Left renal pelvis (tissue), 4 donors: ENCODE measurements at regions not wholly inside any gene's neighbourhood (a gene's known extent, or its start where the extent isn't known, plus 50 kb on each side); places are given as distances from the start of the nearest gene placed in this dataset.
A peak's percentile ranks its signal among the peaks of the same experiment; 100 is the strongest.
"Not testable (repeated sequence)": the region's sequence is repeated elsewhere in the genome, so short reads cannot be mapped to it uniquely, and the experiment has no call there.

ENCODE experiments used
- DNase-seq, 4 donors: peaks; one replicate each; pipeline ENCODE4 v3.0.0-alpha.2; 2013; ENCODE audit warnings: low read depth in 4 of 4, low spot score in 3 of 4

DNA sequence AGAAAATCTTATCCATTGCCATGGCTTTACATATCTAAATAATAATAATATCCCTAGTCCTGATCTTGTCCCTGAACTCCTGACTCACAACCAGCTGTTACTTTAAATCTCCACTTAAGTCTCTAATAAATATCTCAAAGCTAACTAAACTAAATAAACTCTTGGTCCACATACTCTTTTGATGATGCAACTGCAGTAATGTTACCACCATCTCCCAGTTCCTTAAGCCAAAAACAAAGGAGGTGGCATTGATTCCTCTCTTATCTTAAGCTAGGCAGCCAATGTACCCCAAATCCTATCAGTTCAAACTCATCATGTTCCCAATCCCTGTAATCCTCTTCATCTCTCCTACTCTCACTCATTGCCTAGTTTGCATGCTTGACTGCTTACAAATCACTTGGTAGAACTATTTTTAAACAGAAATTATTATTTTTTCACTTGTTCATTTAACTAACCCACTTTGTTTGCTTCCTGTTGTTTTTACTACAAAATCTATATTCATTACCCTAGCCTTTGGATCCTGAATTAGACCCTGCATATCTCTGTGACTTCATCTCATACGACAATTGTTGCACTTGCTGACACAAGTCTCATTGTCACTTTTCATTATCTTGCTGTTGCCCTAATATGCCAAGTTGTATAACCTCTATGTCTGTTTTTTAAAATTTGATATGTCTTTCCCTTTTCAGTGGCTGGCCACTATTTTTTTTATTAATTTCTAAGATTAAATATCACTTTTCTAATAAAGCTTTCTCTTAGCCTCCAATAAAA lies 462.2 kb downstream of the ZPLD1 start:
- DNase-seq = no peak

DNA sequence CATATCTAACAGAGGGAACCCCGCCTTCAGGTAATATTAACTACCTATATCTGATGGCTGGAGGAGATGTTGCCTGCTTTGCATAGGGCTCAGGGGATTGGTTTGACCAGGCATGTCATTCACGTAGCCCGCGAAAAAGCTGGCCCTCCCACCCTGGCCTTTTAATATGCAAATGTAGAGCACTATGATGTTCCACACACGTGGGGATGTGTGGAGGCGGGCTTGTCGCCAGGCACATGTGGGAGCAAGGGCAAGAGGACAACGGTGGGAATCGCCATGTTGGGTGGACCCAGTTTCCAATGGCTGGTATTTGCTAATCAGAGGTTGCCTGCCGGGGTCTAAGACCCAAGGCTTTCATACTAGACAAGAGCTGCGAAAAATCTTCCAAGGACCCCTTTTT lies 469.8 kb downstream of the ZPLD1 start:
- no peak for DNase-seq

DNA sequence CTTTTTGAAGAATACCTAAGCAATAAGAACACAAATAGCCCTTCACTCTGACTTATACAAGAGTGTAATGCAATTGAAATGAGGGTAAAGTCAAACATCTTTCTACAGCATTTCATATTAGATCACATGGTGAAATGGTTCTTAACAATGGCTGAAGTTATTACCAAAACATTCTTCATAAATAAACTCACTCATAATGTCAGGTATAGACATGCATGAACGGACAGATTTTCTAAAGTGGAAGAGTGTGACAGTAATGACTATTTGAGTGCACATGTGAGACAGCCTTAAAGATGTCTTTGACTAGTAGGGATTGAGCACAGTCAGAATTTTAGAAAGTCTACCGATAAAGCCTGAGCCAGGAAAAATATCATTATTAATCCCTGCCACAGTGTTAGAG lies 471.0 kb downstream of the ZPLD1 start:
- no peak for DNase-seq

DNA sequence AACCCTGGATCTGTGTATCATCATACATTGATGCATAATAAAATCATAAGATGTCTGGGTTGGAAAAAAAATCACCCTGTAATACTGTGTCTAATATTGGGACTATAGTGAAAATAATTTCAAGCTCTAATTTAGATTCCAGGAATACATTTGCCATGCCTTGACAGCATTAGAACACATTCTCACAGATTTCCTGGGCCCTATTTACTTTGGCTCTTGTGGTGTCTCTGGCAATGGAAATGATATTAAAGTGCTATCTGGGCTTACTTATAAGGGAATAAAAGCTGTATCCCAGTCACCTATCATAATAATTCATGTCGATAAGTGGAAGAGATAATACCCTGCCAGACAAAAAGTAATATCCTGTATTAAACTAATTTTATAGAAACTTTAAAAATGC lies 472.0 kb downstream of the ZPLD1 start:
- DNase-seq = no peak

DNA sequence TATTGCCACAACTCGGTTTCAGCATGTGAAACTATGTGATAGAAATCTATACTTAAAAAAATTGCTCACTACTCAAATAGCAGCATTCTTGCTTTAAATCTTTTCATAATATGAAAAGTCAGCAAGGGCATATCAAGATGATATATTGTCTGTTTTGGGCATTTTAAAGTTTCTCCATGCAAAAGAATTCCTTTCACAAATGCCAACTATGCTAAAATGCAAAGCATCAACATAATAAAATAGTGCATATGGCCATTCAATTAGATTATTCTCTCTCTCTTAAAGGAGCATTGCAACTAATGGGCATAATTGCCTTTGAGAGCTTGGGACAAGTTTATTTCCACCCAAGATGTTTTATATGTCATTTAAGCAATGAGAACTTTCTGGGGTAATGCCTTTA lies 475.1 kb downstream of the ZPLD1 start:
- DNase-seq = no peak

DNA sequence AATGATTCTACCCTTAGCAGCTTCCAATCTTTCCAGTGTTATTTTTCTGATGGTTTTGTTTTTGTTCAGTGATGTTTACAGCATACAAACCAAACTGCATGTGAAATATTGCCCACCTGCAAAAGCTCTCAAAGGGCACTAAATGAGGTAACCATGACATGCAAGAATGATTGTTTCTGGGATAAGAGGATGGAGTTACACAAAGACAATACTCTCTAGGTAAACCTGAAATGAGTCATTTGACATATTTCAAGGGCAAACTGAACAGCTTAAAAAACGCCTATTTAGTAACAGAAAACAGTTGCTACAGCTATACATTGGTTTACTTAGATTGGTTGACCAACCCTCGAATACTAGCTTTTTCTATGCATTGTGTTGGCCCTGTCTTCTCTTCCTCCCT lies 481.7 kb downstream of the ZPLD1 start:
- DNase-seq = no peak

DNA sequence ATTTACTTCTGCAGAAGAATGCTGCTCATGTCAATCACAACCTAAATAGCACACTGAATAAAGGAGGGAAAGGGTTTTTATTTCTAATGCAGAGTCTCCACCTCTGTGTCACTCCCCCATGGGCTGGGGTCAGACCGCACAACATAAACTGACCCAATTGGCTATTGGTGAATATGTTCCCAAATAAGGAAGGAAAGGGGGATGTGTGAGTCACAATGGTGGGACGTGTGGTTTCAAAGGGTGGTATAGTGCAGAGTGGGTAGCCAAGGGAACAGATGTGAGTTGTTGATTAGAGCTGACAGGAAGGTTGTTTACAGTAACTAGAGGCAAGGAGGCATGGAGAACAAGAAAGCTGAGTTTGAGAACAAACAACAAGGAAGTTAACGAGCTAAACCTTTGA lies 491.8 kb downstream of the ZPLD1 start:
- DNase-seq = no peak

DNA sequence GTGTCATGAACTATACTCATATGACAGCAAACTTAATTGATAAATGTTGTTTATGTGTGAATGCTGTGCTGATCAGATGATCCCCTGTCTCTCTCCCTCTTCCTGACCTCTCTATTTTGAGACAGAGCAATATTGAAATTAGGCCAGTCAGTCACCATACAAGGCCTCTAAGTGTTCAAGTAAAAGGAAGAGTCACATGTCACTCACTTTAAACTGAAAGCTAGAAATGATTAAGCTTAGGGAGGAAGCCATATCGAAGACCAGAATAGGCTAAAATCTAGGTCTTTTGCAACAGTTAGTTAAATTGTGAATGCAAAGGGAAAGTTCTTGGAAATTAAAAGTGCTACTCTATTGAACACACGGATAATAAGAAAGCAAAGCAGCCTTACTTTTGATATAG lies 498.6 kb downstream of the ZPLD1 start:
- no peak for DNase-seq

DNA sequence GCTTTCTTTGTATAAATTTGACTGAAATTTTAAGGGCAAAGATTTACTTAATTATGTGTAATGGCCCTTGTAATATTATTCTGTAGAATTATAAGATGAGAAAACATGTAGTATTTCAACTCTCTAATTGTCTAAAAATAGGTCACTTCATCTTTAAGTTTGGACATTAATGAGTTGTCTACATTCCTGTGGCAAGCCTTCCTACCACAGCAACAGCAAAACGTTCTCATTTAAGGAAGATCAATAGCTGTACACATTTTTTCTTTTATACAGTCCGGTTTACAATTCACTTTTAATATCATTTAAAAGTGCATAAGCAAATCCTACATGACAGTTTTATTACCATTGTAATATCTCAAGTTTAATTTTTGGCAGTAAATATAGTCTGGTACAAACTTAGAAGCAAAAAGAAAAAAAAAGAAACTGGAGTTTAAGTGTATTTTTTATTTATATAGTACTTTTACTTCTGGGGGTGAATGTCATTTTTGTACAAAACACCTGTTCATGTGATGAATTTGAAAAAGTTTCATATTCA lies 501.8 kb downstream of the ZPLD1 start:
- DNase-seq = peak in 1 of 4 donors; percentile 26

DNA sequence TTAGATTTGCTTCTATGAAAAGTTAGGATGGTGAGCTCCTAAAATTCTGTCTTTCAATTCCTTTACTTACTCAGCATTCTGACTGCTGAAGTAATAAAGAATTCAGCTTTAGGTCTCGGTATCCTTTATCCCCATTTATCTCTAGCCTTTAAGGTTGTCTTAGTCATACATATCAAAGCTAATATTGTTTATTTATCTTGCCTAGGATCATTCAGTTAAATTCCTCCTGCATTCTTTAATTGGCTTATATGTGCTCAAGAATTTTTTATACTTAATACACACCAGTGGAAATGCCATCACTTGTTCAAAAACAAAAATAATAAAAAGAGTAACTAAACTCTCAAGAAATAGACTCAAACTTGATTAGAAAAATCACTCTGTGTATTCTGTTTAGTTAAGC lies 507.0 kb downstream of the ZPLD1 start:
- DNase-seq = no peak

DNA sequence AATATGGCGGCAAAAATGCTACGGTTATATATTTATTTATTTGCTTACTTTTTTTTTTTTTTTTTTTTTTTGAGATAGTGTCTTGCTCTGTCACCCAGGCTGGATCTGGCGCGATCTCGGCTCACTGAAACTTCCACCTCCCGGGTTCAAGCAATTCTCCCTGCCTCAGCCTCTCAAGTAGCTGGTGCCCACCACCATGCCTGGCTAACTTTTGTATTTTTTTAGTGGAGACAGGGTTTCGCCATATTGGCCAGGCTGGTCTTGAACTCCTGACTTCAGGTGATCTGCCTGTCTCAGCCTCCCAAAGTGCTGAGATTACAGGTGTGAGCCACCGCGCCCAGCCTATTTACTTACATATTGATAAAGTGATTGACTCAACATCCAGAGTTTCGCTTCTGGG lies 511.6 kb downstream of the ZPLD1 start:
- DNase-seq = not testable (repeated sequence)

DNA sequence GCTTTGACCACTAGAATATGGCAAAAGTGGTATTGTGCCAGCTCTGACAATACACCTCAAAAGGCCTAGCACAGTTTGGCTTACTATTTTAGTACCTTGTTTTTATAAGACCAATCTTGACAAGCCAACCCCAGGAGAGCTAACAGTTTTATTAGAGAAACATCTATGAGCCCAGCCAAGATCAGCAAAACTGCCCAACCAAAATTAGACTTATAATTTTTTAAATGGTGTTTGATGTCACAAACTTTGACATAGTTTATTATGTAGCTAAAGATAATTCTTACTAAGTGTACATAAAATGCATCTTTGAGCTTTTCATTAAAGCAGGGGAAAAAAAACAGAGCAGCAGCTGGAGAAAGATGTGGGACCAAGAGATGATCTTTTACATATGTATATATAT lies 537.5 kb downstream of the ZPLD1 start:
- DNase-seq = no peak

DNA sequence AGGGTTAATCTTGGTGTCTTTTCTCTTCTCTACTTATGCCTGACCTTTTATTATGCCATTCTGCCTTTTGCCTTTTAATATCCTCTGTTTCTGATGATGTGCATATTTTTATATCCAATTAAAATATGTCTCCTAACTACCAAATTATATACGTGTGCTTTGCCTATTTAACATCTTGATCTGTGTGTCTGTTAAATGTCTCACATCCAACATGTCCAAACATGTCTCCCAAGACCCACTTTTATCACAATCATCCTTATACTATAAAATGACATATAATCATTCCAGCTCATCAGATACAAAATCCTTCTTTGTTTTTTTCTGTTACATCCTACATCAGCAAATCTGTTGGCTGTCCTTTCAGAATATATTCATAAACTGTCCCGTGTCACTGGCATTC lies 539.5 kb downstream of the ZPLD1 start:
- DNase-seq = no peak

DNA sequence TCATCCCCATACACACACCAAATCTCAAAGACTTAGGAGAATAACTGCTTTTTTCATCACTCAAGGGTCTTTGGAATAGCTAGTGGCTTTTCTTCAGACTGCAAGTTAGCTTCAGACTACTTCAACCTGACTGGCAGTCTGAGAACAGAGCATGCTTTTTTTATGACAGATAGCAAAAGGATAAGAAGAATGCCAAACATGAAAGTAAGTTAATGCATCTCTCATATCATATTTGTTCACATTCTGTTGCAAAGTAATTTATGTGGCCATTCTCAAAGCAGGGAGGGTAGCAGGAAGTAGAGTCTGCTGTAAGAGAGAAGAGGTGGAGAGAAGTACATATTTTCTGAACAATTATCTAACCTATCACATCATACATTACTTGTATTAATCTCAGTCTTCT lies 544.4 kb downstream of the ZPLD1 start:
- no peak for DNase-seq

DNA sequence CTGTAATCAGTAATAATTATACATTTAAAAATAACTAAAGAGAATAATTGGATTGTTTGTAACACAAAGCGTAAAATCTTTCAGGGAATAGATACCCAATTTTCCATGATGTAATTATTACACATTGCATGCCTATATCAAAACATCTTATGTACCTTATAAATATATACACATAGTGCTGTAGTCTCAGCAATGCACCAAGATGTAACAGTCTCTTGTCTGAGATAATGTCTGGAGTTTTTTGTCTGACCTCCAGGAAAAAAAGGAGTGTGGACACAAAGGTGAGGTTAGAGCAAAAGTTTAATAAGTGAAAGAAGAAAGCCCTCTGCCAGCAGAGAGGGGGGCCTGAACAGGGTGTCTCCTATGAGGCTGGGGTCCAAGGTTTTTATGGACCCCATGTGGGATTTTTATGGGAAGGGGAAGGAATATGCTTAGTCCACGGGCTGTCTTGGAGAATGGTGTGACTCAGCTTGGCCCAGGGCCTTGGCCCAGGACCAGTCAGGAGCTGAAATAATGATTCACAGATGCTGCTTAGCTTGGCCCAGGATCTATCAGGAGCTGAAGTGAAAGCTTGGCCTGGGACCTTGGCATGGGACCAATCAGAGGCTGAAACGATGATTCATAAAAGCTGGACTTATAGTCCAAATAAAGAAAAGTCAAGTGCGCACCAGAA lies 545.0 kb downstream of the ZPLD1 start:
- peak; percentile 36 to 46 (median 43) for DNase-seq

DNA sequence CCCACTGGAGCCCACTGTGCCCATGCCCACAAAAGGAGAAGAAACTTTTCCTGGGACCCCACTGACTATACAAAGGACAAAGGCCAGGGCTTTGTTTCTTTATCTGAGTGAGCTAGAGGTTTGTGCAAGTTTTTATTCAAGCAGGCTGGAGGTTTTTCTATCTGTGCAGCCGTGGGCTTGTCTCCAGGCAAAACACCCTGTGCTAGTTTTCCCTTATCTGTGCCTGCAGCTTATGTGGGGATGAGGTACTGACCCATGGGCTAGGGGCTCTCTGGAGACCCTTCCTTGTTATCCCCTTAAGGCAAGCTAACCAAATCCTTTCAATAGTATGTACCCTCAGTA lies 545.5 kb downstream of the ZPLD1 start:
- DNase-seq = peak in 1 of 4 donors; percentile 18

DNA sequence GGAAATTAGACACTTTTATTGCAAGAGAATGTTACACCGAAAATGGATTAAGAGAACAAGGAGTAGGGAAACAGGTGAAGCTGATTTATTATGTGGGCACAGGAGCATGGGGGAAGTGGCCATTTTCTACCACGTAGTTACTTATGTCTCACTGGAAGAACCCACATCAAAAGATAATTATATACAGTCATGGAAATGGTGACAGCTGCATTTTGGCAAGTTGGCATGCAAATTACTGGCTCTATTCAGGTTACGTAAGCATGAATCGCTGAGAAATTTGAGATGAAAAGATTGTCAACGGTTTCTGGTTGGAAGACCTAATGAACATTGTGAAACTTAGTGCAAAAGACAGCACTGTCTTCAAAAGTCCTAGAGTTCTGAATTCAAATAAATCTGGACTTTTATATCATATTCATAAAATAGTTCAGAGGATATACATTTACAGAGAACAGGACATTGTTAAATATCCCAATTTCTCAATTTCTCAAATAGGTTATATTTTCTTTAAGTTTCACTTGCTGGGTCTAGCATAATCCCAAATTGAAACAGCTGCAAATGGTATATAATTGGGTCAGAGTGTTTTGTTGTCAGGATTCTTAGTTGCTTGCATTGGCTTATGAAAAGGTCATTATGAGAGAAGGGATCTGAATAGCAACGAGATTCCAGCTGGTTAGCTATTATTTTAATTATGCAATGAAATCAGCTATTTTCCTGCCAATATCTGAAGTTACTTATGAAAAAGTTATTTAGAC lies 567.8 kb downstream of the ZPLD1 start:
- no peak for DNase-seq

DNA sequence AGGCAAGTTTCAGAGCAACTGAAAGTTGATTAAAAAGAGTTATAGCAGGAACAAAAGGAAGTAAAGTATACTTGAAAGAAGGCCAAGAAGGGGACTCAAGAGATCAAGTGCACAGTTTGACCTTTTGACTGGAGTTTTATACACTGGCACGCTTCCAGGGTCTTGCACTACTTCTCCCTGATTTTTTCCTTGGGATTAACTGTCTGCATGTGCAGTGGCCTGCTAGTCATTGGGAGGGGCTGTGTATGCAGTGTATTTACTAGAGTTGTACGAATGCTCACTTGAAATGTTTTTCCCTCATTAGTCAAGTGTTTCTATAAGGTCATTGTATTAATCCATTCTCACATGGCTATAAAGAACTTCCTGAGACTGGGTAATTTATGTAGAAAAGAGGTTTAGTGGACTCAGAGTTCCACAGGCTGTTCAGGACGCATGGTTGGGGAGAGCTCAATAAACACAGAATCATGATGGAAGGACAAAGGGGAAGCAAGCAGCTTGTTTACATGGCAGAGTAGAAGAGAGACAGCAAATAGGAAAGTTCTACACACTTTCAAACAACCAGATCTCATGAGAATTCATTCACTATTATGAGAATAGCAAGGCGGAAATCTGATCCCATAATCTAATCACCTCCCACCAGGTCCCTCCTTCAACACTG lies 571.8 kb downstream of the ZPLD1 start:
- peak in 2 of 4 donors; percentile 9 to 12 for DNase-seq

DNA sequence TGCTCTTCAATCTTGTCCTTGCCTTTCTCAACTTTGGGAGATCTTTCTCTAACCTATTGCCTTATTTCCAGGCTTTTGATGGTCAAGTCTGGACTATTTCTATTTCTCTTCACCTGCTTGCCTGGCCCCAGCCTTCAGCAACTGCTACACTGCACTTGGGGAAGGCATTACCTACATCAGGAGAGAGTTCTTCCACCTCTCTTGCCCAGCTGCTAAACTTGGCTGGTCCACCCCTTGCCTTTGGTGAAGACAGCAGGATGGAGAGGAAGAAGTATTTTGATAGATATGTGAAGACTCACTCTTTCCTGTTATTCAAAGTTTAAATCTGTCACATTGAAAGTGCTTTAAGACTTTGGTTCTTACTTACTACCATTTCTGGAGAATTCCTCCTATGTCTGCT lies 574.8 kb downstream of the ZPLD1 start:
- no peak for DNase-seq

DNA sequence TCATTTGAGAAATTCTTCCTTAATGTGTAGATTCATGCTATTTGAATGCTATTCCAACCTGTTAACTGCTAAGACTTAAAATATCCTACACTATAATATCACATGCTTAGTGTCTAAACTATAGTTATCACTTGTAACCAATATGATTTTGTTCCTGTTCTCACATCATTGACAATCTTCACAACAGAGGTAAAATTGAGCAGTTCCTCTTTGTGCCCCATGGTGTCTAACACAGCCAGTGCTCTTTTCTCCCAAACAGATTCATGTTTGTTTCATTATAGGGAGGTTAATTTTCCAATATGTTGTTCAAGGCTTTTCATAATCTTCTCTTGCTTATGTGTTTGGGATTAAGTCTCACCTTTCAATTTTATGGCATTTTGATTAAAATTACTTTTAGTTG lies 591.1 kb downstream of the ZPLD1 start:
- no peak for DNase-seq

DNA sequence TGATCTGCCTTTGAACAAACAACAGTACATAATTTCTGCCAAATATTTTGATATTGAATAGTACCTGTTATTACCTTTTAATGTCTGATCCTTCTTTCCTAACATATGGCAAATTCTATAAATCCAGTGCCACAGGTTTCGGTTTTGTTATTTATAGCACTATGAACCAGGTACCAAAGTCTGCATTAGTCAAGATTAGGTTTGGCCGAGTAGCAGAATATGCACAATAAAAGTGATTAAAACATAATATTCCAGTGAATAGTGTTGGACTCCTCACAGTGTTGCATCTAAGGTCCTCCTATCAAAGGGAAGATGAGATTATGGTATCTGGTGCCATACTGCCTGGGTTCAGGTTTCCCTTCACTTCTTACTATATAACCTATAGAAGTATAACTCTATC lies 599.0 kb downstream of the ZPLD1 start:
- DNase-seq = no peak
